HepG2 (cell line): ENCODE measurements at regions not wholly inside any gene's neighbourhood (a gene's known extent, or its start where the extent isn't known, plus 50 kb on each side); places are given as distances from the start of the nearest gene placed in this dataset.
"Not testable (repeated sequence)": the region's sequence is repeated elsewhere in the genome, so short reads cannot be mapped to it uniquely, and the experiment has no call there.

ENCODE experiments used
- ATAC-seq: fragments of 200-7000 bp; cut with Tn5 transposase; 3 replicates; pipeline ENCODE4 v1.9.1; 2020; ENCODE audit warnings: mild to moderate bottlenecking, moderate library complexity
- BruUV-seq: library from RNA; stranded (reverse); fragments of 400-500 nt; replicated peaks from 2 replicates; lab custom pipeline; 2021; lab: Mats Ljungman, UMichigan
- CTCF ChIA-PET: fragments of 300-600 bp; formaldehyde crosslinking; extraction: SDS; loops from one replicate; lab custom pipeline; 2021; ENCODE audit warnings: low total read pairs, inconsistent platforms, low intra/inter-chr PET ratio; lab: Yijun Ruan, JAX
- POLR2A ChIA-PET: fragments of 350-600 bp; sonication (Branson Sonifier 250); formaldehyde crosslinking; loops from one replicate; lab custom pipeline; 2020; ENCODE audit warnings: antibody characterized with exemption, inconsistent platforms; lab: Yijun Ruan, JAX
- DNase-seq: peaks from one replicate; pipeline ENCODE4 v3.0.0-alpha.2; 2015; ENCODE audit warnings: low spot score
- FAIRE-seq: peaks from 3 replicates; lab custom pipeline; 2011; peaks lifted over from hg19 to GRCh38; lab: Jason Lieb, UNC
- H2AFZ ChIP-seq: one replicate; pipeline ENCODE4 v1.6.1; 2011; ENCODE audit warnings: low read length, inconsistent platforms
- H3K27ac ChIP-seq: fragments of 300-600 bp; 3 replicates; pipeline ENCODE4 v1.8.0; 2011; ENCODE audit warnings: mixed run types, mild to moderate bottlenecking, mixed read lengths, low read length, inconsistent platforms; ENCODE audit not compliant: insufficient read depth; ENCODE audit errors: extremely low read length
- H3K27me3 ChIP-seq, 2 experiments: fragments of 200-600 bp in 1 of 2; 2 replicates in 1 of 2; 3 replicates in 1 of 2; pipeline versions ENCODE4 v1.6.0 to v1.8.0; 2011; ENCODE audit warnings: low read length in 2 of 2, mild to moderate bottlenecking in 2 of 2, moderate library complexity in 2 of 2, inconsistent platforms in 1 of 2; ENCODE audit not compliant: insufficient read depth in 2 of 2, control insufficient read depth in 1 of 2
- H3K36me3 ChIP-seq, 2 experiments: fragments of 200-600 bp in 1 of 2; replicated peaks in 1 of 2; 2 replicates in 1 of 2; 3 replicates in 1 of 2; pipeline versions ENCODE4 v1.5.1 to v1.8.0; 2011; ENCODE audit warnings: low read length in 2 of 2, inconsistent platforms in 1 of 2; ENCODE audit not compliant: insufficient read depth in 2 of 2, control insufficient read depth in 1 of 2
- H3K4me1 ChIP-seq: 2 replicates; pipeline ENCODE4 v1.5.1; 2012; ENCODE audit warnings: low read length, inconsistent platforms; ENCODE audit not compliant: insufficient read depth
- H3K4me2 ChIP-seq: 2 replicates; pipeline ENCODE4 v1.6.0; 2011; ENCODE audit warnings: low read depth, low read length, inconsistent platforms
- H3K4me3 ChIP-seq, 3 experiments: fragments of 200-600 bp in 1 of 3; sonication (generic), shearing (Covaris generic) in 1 of 3; replicated peaks in 1 of 3; 2 replicates each; pipeline ENCODE4 v1.5.1; 2011 to 2016; ENCODE audit warnings: low read length in 3 of 3, inconsistent platforms in 2 of 3, low read depth in 2 of 3, mild to moderate bottlenecking in 2 of 3, control low read depth in 1 of 3, mixed read lengths in 1 of 3; ENCODE audit not compliant: insufficient read depth in 1 of 3
- H3K79me2 ChIP-seq: one replicate; pipeline ENCODE4 v1.6.1; 2011; ENCODE audit warnings: low read length, inconsistent platforms; ENCODE audit not compliant: insufficient read depth
- H3K9ac ChIP-seq: 2 replicates; pipeline ENCODE4 v1.6.0; 2011; ENCODE audit warnings: mild to moderate bottlenecking, low read depth, low read length, inconsistent platforms; ENCODE audit not compliant: insufficient read depth
- H3K9me3 ChIP-seq: 2 replicates; pipeline ENCODE4 v1.5.1; 2012; ENCODE audit warnings: mild to moderate bottlenecking, low read length
- H4K20me1 ChIP-seq: 2 replicates; pipeline ENCODE4 v1.6.0; 2011; ENCODE audit warnings: inconsistent platforms, mild to moderate bottlenecking, low read length, moderate library complexity; ENCODE audit not compliant: insufficient read depth
- FOXO4 ChIP-seq: sonication (generic); formaldehyde crosslinking; conservative IDR thresholded peaks from 2 replicates; pipeline ENCODE4 v1.8.1; 2023; ENCODE audit warnings: missing genetic modification reagents
- KLF11 ChIP-seq: IDR thresholded peaks from 2 replicates; pipeline ENCODE4 v1.6.1; 2016; ENCODE audit warnings: missing compliant biosample characterization
- TAF1 ChIP-seq: sonication (generic); formaldehyde crosslinking; IDR thresholded peaks from 2 replicates; pipeline ENCODE4 v1.4.0; 2020; ENCODE audit warnings: missing genetic modification reagents
- ZNF709 ChIP-seq: sonication (generic); formaldehyde crosslinking; IDR thresholded peaks from 2 replicates; pipeline ENCODE4 v1.5.0; 2020; ENCODE audit warnings: mild to moderate bottlenecking, missing genetic modification reagents
- WGBS: methylation state at CpG from one replicate; pipeline ENCODE4 v1.1.6; 2017; ENCODE audit warnings: low lambda C conversion rate; 5-methylcytosine and 5-hydroxymethylcytosine counted together
- in situ Hi-C: cut with HindIII; loops from 2 replicates; pipeline ENCODE4 v1.10.0; 2017; ENCODE audit warnings: low pct_unique_long_range_greater_than_20kb; ENCODE audit not compliant: extremely low pct_ligation_motif_present
- intact Hi-C: fragments of 100-400 bp; cut with micrococcal nuclease; formaldehyde crosslinking; loops from one replicate; pipeline ENCODE4 v1.10.0; 2022; ENCODE audit not compliant: unreplicated experiment
- TF ChIP-seq, protein P1 (sequence below): sonication (generic); formaldehyde crosslinking; IDR thresholded peaks from 2 replicates; pipeline ENCODE4 v1.8.0; 2022; ENCODE audit warnings: low read depth, missing genetic modification reagents
- TF ChIP-seq, protein P2 (sequence below): sonication (generic); formaldehyde crosslinking; IDR thresholded peaks from 2 replicates; pipeline ENCODE4 v1.5.0; 2020; ENCODE audit warnings: mild to moderate bottlenecking, missing genetic modification reagents, moderate library complexity
- TF ChIP-seq, protein P3 (sequence below): sonication (generic); formaldehyde crosslinking; IDR thresholded peaks from 2 replicates; pipeline ENCODE4 v1.5.0; 2020; ENCODE audit warnings: mild to moderate bottlenecking, missing genetic modification reagents, borderline replicate concordance

GRCh38 chr3:18205701-18206100, 219.4 kb downstream of the SATB1 start:
- in situ Hi-C loops, H3K36me3 ChIP-seq, H3K4me3 ChIP-seq, H3K79me2 ChIP-seq, H3K4me2 ChIP-seq, H3K9ac ChIP-seq, FAIRE-seq, ATAC-seq, H3K27ac ChIP-seq, POLR2A ChIA-PET, H4K20me1 ChIP-seq, BruUV-seq, H2AFZ ChIP-seq, H3K9me3 ChIP-seq, H3K27me3 ChIP-seq, intact Hi-C loops, H3K4me1 ChIP-seq, DNase-seq, CTCF ChIA-PET: not testable (repeated sequence)
- 6% methylated on average over 9 of the region's 9 CpGs for WGBS

GRCh38 chr3:18201315-18201714, 223.8 kb downstream of the SATB1 start:
- POLR2A ChIA-PET: no interaction called here
- in situ Hi-C loops (no loop called here), intact Hi-C loops (no loop called here)
- FAIRE-seq (no peak), DNase-seq (no peak), ATAC-seq (no peak)
- Histone ChIP-seq H3K27ac (no peak overlapping the region), H3K9me3 (no peaks in the 10 kb centered on the region), H3K36me3 (no peaks in the 10 kb centered on the region), H3K4me3 (no peak overlapping the region), H3K27me3 (no peaks in the 10 kb centered on the region), H4K20me1 (no peaks in the 10 kb centered on the region), H2AFZ (no peak overlapping the region), H3K79me2 (no peaks in the 10 kb centered on the region), H3K4me2 (no peak overlapping the region), H3K4me1 (no peaks in the 10 kb centered on the region), H3K9ac (no peak overlapping the region)
- CTCF ChIA-PET: no interaction called here
- no TSS peak for BruUV-seq
- TF ChIP-seq ZNF709 (CRISPR knock-in tag): no peak
- TF ChIP-seq FOXO4 (CRISPR knock-in tag): no peak
- TF ChIP-seq, protein P1, sequence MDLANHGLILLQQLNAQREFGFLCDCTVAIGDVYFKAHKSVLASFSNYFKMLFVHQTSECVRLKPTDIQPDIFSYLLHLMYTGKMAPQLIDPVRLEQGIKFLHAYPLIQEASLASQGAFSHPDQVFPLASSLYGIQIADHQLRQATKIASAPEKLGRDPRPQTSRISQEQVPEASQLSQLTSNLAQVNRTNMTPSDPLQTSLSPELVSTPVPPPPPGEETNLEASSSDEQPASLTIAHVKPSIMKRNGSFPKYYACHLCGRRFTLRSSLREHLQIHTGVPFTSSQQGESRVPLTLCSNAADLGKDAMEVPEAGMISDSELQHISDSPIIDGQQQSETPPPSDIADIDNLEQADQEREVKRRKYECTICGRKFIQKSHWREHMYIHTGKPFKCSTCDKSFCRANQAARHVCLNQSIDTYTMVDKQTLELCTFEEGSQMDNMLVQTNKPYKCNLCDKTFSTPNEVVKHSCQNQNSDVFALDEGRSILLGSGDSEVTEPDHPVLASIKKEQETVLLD (CRISPR knock-in tag): no peak
- no peak for TF ChIP-seq TAF1
- TF ChIP-seq, protein P2, sequence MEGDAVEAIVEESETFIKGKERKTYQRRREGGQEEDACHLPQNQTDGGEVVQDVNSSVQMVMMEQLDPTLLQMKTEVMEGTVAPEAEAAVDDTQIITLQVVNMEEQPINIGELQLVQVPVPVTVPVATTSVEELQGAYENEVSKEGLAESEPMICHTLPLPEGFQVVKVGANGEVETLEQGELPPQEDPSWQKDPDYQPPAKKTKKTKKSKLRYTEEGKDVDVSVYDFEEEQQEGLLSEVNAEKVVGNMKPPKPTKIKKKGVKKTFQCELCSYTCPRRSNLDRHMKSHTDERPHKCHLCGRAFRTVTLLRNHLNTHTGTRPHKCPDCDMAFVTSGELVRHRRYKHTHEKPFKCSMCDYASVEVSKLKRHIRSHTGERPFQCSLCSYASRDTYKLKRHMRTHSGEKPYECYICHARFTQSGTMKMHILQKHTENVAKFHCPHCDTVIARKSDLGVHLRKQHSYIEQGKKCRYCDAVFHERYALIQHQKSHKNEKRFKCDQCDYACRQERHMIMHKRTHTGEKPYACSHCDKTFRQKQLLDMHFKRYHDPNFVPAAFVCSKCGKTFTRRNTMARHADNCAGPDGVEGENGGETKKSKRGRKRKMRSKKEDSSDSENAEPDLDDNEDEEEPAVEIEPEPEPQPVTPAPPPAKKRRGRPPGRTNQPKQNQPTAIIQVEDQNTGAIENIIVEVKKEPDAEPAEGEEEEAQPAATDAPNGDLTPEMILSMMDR (CRISPR knock-in tag): no peak
- TF ChIP-seq, protein P3, sequence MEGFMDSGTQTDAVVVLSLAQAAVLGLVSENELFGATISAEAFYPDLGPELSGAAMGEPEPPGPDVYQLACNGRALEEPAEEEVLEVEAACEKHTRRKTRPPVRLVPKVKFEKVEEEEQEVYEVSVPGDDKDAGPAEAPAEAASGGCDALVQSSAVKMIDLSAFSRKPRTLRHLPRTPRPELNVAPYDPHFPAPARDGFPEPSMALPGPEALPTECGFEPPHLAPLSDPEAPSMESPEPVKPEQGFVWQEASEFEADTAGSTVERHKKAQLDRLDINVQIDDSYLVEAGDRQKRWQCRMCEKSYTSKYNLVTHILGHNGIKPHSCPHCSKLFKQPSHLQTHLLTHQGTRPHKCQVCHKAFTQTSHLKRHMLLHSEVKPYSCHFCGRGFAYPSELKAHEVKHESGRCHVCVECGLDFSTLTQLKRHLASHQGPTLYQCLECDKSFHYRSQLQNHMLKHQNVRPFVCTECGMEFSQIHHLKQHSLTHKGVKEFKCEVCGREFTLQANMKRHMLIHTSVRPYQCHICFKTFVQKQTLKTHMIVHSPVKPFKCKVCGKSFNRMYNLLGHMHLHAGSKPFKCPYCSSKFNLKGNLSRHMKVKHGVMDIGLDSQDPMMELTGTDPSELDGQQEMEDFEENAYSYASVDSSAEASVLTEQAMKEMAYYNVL: no peak
- no peak for TF ChIP-seq KLF11
